GM21360 (cell line): ENCODE measurements at regions not wholly inside any gene's neighbourhood (a gene's known extent, or its start where the extent isn't known, plus 50 kb on each side); places are given as distances from the start of the nearest gene placed in this dataset.
"Not testable (repeated sequence)": the region's sequence is repeated elsewhere in the genome, so short reads cannot be mapped to it uniquely, and the experiment has no call there.

Source experiments
- ATAC-seq: cut with Tn5 transposase; IDR thresholded peaks from one replicate; pipeline ENCODE4 v1.9.1; 2021; ENCODE audit warnings: mild to moderate bottlenecking, moderate library complexity; ENCODE audit not compliant: unreplicated experiment

GRCh38 chr5:57776035-57776434 lies 293.4 kb upstream of the ACTBL2 start:
- no peak for ATAC-seq

GRCh38 chr5:57774439-57774838 lies 291.8 kb upstream of the ACTBL2 start:
- no peak for ATAC-seq

- no peak for ATAC-seq
Measured at GRCh38 chr5:57772512-57772911, 289.9 kb upstream of the ACTBL2 start.

DNA sequence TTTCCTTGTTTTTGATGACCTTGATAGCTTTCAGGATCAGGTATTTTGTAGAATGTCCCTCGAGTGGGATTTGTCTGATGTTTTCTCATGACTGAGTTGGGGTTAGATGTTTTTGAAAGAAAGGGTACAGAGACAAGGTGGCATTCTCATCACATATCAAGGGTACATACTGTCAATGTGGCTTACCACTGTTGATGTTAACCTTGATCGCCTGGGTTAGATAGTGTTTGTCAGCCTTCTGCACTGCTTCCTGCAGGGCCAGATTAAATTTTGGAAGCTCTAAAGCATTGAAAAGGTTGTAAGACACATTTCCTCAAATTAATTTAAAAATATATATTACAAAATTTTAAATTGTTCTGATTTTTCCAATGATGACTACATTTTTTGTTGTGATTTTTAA lies 287.4 kb upstream of the ACTBL2 start:
- no peak for ATAC-seq

DNA sequence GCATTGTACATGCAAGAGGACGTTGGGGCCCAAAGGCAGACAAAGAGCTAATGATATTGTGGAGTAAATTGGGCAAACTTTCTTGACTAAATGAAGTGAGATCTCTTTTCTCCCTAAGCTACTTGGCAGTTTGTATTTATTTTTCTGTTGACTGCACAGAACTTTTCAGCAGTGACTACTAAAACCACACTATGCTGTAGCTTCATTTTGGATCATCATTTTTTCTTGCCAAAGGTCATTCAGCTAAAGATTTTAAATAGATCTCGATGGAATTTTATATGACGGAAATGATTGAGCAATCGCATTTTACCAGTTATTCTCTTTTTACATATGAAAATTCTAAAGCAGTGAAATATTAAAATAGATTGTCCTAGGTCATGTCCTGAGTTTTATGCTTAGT lies 286.1 kb upstream of the ACTBL2 start:
- ATAC-seq = no peak

- ATAC-seq = no peak
Measured at GRCh38 chr5:57764479-57765089, 282.0 kb upstream of the ACTBL2 start.

DNA sequence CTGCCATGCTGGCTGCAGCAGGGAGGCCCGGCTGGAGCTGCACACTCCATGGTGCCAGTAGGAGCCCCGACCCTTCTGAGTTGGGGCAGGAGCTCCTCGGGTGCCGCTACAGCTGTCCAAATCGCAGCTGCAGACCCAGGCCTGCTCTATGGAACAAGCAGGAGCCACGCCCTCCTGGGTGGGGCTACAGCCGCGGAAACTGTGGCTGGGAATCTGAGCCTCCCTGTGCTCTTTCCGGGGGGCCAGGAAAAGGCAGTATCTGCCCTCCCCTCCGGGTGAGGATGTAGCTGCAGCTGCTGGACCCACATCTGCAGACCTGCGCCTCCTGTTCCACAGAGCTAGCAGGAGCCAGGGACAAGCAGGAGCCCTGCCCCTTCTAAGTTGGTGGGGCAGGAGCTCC lies 278.9 kb upstream of the ACTBL2 start:
- ATAC-seq = no peak

DNA sequence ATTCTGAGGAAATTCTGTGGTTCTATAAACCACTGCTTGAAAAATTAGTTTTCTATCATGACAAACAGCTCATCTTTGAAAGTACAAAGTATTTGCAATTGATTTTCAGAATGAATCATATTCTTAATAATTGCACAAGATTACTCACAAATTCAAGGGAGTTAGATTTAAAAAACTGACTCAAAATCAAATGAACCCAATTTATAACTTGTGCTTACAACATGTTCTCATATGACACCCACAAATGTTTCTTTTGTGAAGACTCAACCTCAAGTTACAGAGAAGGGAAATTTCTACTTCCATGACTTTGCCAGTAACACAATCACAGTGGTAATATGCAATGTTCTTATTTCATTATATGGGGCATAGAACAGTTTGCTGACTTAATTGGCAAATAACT lies 272.0 kb upstream of the ACTBL2 start:
- no peak for ATAC-seq

DNA sequence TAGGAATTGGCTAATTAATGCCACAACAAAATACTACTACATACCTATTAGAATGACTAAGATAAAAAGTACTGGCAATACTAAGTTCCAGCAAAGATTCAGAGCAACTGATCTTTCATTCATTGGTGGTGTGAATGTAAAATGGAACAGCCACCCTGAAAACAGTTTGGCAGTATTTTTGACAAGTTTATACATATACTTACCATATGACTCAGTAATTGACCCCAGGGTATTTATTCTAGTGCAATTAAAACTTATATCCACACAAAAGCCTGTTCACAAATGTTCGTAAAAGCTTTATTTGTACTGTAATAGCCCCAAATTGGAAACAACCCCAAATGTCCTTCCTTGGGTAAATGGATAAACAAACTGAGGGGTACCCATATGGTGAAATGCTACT lies 270.8 kb upstream of the ACTBL2 start:
- no peak for ATAC-seq

- no peak for ATAC-seq
Measured at GRCh38 chr5:57751710-57752109, 269.1 kb upstream of the ACTBL2 start.

- no peak for ATAC-seq
Measured at GRCh38 chr5:57750891-57751290, 268.3 kb upstream of the ACTBL2 start.

DNA sequence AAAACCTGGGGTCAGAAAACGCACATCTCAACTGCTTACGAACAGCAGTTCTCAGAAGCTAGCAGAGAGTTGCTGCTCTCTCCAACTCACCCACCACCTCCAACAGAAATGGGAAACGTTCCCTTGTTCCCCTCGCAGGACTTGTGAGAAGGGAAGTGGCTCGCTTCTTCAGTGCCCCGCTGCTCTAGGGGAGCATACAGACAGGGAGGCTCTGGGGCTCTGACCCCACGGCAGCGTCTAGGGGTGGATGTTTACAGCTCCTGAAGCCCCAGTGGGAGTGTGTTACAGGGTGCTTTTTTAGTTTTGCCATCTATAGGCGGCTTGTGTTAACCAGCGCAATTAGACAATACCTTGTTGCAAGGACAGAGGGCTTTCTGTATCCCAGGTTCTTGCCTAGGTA lies 267.7 kb upstream of the ACTBL2 start:
- ATAC-seq = no peak

DNA sequence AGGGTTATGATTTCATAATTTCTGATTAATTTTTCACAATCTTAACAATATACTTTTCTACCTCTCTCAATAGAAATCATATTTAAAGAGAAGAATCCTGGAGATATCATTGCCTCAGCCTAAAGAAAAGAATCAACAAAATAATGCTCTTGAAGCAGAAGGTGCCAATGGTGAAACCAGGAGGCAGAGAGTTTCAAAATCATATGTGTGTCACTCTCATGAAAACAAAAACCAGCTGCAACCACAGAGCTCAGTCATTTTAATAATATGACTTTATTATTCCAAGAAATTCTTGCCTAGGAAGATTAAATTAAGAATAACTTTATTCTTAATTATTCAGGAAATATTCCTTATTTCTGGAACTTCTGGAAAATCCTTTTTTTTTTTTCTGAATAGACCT lies 266.8 kb upstream of the ACTBL2 start:
- no peak for ATAC-seq

- no peak for ATAC-seq
Measured at GRCh38 chr5:57745700-57746651, 263.4 kb upstream of the ACTBL2 start.

GRCh38 chr5:57745029-57745428 lies 262.4 kb upstream of the ACTBL2 start:
- no peak for ATAC-seq

DNA sequence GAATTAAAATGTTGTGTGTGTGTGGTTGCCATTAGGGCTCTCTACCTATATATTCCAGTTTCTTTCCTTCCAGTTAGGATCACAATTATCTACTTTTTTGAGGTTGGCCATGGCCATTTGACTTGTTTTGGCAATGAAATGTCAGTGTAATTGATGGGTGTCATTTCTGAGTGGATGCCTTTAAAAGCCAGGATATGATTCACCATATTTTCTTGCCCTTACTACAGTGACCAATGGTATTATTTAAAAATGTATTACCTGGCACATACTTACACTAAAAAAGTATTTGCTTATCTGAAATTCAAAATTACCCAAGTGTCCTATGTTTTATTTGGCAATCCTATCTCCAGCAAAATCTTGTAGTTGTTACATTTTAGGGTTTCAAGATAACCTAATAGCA lies 258.7 kb upstream of the ACTBL2 start:
- ATAC-seq = no peak

DNA sequence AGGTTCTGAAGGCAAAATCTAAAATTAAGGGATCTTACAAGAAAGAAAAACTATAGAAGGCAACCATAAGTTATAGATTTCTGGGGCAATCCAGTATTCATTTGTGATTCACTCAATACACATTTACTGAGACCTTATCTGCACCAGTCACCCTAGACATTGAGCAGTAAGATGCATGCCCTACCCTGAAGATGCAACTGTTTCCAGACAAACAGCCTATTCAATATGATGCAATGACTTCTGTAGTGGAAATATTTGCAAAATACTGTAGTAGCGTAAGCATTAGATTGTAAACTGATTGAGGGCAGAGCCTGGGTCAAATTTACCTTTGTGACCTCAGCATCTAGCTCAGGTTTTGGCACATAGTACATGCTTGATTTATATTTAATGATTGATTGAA lies 256.2 kb upstream of the ACTBL2 start:
- no peak for ATAC-seq

- ATAC-seq = no peak
Measured at GRCh38 chr5:57738301-57738700, 255.7 kb upstream of the ACTBL2 start.

- ATAC-seq = no peak
Measured at GRCh38 chr5:57736716-57737115, 254.1 kb upstream of the ACTBL2 start.

DNA sequence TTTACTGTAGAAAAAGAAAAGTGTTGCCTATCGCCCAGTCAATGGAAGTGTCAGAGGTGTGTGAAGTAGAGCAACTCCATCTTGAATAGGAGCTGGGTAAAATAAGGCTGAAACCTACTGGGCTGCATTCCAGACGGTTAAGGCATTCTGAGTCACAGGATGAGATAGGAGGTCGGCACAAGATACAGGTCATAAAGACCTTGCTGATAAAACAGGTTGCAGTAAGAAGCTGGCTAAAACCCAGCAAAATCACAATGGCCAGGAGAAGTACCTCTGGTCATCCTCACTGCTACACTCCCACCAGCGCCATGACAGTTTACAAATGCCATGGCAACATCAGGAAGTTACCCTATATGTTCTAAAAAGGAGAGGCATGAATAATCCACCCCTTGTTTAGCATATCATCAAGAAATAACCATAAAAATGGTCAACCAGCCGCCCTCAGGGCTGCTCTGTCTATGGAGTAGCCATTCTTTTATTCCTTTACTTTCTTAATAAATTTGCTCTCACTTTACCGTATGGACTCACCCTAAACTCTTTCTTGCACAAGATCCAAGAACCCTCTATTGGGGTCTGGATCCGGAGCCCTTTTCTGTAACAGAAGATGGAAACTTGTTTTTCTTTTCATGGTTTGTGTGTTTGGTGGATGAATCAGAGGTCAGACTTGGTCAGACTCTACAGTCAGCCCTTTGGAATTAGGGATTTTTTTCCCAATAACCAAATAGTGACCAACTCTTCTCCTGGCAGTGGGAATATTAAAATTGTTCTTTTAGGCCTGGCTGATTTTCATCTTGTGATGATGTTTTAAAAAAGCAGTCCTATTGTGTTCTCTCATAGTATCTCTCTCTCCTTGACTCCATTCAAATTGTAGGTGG lies 252.9 kb upstream of the ACTBL2 start:
- not testable (repeated sequence) for ATAC-seq

GRCh38 chr5:57734296-57734695 lies 251.7 kb upstream of the ACTBL2 start:
- ATAC-seq = no peak
